GM20000 (cell line): ENCODE measurements at regions not wholly inside any gene's neighbourhood (a gene's known extent, or its start where the extent isn't known, plus 50 kb on each side); places are given as distances from the start of the nearest gene placed in this dataset.
"Not testable (repeated sequence)": the region's sequence is repeated elsewhere in the genome, so short reads cannot be mapped to it uniquely, and the experiment has no call there.

ENCODE experiments used
- DNase-seq: peaks from one replicate; pipeline ENCODE4 v3.0.0; 2012; ENCODE audit warnings: low spot score
- CTCF ChIP-seq: IDR thresholded peaks from 2 replicates; pipeline ENCODE4 v1.5.1; 2012; ENCODE audit warnings: mild to moderate bottlenecking, control low read depth; ENCODE audit errors: extremely low read depth, missing control alignments

- no peak for TF ChIP-seq CTCF
- no peak for DNase-seq
Observed at GRCh38 chr4:157700898-157701694, 471.7 kb downstream of the GASK1B start.

GRCh38 chr4:157689476-157689875, 468.9 kb downstream of the GRIA2 start:
- no peak for DNase-seq
- TF ChIP-seq CTCF, result no peak

GRCh38 chr4:157687971-157688370, 467.4 kb downstream of the GRIA2 start:
- DNase-seq, result no peak
- TF ChIP-seq CTCF, result no peak

GRCh38 chr4:157679326-157679725, 458.8 kb downstream of the GRIA2 start:
- DNase-seq, result not testable (repeated sequence)

- no peak for TF ChIP-seq CTCF
- no peak for DNase-seq
Observed at GRCh38 chr4:157678478-157678877, 457.9 kb downstream of the GRIA2 start.

GRCh38 chr4:157674699-157675098, 454.2 kb downstream of the GRIA2 start:
- DNase-seq, result no peak
- TF ChIP-seq CTCF, result no peak

- DNase-seq, result no peak
- TF ChIP-seq CTCF, result no peak
Observed at GRCh38 chr4:157667836-157668235, 447.3 kb downstream of the GRIA2 start.

GRCh38 chr4:157664726-157665125, 444.2 kb downstream of the GRIA2 start:
- DNase-seq, result no peak
- no peak for TF ChIP-seq CTCF
